Neuronal stem cell (in vitro differentiated cells): ENCODE measurements at regions not wholly inside any gene's neighbourhood (a gene's known extent, or its start where the extent isn't known, plus 50 kb on each side); places are given as distances from the start of the nearest gene placed in this dataset.

Experiments
- DNase-seq: peaks from one replicate; pipeline ENCODE4 v3.0.0-alpha.2; 2013; ENCODE audit warnings: low spot score
- H2AFZ ChIP-seq: one replicate; pipeline ENCODE4 v1.6.1; 2013; ENCODE audit warnings: mild to moderate bottlenecking, low read length, inconsistent platforms
- H2AK5ac ChIP-seq: 2 replicates; pipeline ENCODE4 v1.6.1; 2013; ENCODE audit warnings: low read depth, mild to moderate bottlenecking, inconsistent platforms, low read length, moderate library complexity, mixed read lengths
- H2BK120ac ChIP-seq: 2 replicates; pipeline ENCODE4 v1.6.1; 2013; ENCODE audit warnings: low read depth, mild to moderate bottlenecking, inconsistent platforms, low read length, moderate library complexity, mixed read lengths
- H2BK12ac ChIP-seq: one replicate; pipeline ENCODE4 v1.6.1; 2013; ENCODE audit warnings: low read length, inconsistent platforms
- H2BK15ac ChIP-seq: 2 replicates; pipeline ENCODE4 v1.6.1; 2013; ENCODE audit warnings: mild to moderate bottlenecking, low read length, inconsistent platforms, mixed read lengths
- H2BK5ac ChIP-seq: one replicate; pipeline ENCODE4 v1.6.1; 2013; ENCODE audit warnings: inconsistent platforms, mild to moderate bottlenecking, low read length, moderate library complexity
- H3K14ac ChIP-seq: one replicate; pipeline ENCODE4 v1.6.1; 2013; ENCODE audit warnings: low read length, inconsistent platforms
- H3K18ac ChIP-seq: 2 replicates; pipeline ENCODE4 v1.6.1; 2013; ENCODE audit warnings: low read length, inconsistent platforms
- H3K23ac ChIP-seq: 2 replicates; pipeline ENCODE4 v1.6.1; 2013; ENCODE audit warnings: low read depth, mild to moderate bottlenecking, mixed read lengths, low read length, inconsistent platforms; ENCODE audit not compliant: poor library complexity
- H3K27ac ChIP-seq: replicated peaks from 3 replicates; pipeline ENCODE4 v1.5.1; 2013; ENCODE audit warnings: low read length, inconsistent platforms
- H3K27me3 ChIP-seq, 3 experiments: 2 replicates each; pipeline ENCODE4 v1.6.1; 2013; ENCODE audit warnings: low read length in 3 of 3, mild to moderate bottlenecking in 2 of 3, inconsistent platforms in 1 of 3, low read depth in 1 of 3, mixed read lengths in 1 of 3, moderate library complexity in 1 of 3; ENCODE audit not compliant: control insufficient read depth in 3 of 3, insufficient read depth in 3 of 3
- H3K36me3 ChIP-seq, 2 donors: replicated peaks in 1 of 2; 2 replicates each; pipeline ENCODE4 v1.6.1; 2013; ENCODE audit warnings: low read length in 2 of 2; ENCODE audit not compliant: control insufficient read depth in 2 of 2, insufficient read depth in 2 of 2
- H3K4ac ChIP-seq: 2 replicates; pipeline ENCODE4 v1.6.1; 2013; ENCODE audit warnings: inconsistent platforms, mild to moderate bottlenecking, low read length, moderate library complexity
- H3K4me1 ChIP-seq, 2 donors: 1 replicate in 1 of 2; 2 replicates in 1 of 2; pipeline ENCODE4 v1.6.1; 2013; ENCODE audit warnings: low read length in 2 of 2, low read depth in 1 of 2; ENCODE audit not compliant: control insufficient read depth in 2 of 2, insufficient read depth in 1 of 2
- H3K4me2 ChIP-seq: one replicate; pipeline ENCODE4 v1.6.1; 2013; ENCODE audit warnings: mild to moderate bottlenecking, low read length, inconsistent platforms; ENCODE audit not compliant: insufficient read depth, poor library complexity, severe bottlenecking
- H3K4me3 ChIP-seq, 2 donors: 2 replicates each; pipeline ENCODE4 v1.5.1; 2013; ENCODE audit warnings: low read length in 2 of 2, mild to moderate bottlenecking in 2 of 2, inconsistent platforms in 1 of 2, moderate library complexity in 1 of 2
- H3K79me1 ChIP-seq: one replicate; pipeline ENCODE4 v1.6.1; 2013; ENCODE audit warnings: low read depth, mild to moderate bottlenecking, inconsistent platforms, low read length, moderate library complexity
- H3K9ac ChIP-seq: one replicate; pipeline ENCODE4 v1.6.1; 2013; ENCODE audit warnings: mild to moderate bottlenecking, low read depth, low read length, inconsistent platforms; ENCODE audit not compliant: poor library complexity
- H3K9me3 ChIP-seq, 2 donors: replicated peaks in 1 of 2; 2 replicates each; pipeline versions ENCODE3 to v1.6.1; 2013; ENCODE audit warnings: low read length in 2 of 2, mild to moderate bottlenecking in 2 of 2, inconsistent platforms in 1 of 2, low read depth in 1 of 2, mixed read lengths in 1 of 2, moderate library complexity in 1 of 2; ENCODE audit not compliant: control insufficient read depth in 2 of 2, insufficient read depth in 1 of 2
- H4K8ac ChIP-seq: one replicate; pipeline ENCODE4 v1.6.1; 2013; ENCODE audit warnings: low read depth, mild to moderate bottlenecking, inconsistent platforms, low read length, moderate library complexity
- H4K91ac ChIP-seq: one replicate; pipeline ENCODE4 v1.6.1; 2013; ENCODE audit warnings: low read length, low read depth, mild to moderate bottlenecking, inconsistent platforms; ENCODE audit not compliant: poor library complexity
- WGBS, 2 donors: extraction: QIAGEN DNeasy Blood & Tissue Kit; methylation state at CpG; one replicate each; pipeline ENCODE4 v1.1.7; 2013; ENCODE audit warnings: missing lambda C conversion rate in 2 of 2, mixed read lengths in 1 of 2; ENCODE audit not compliant: insufficient read length in 2 of 2, insufficient replicate concordance in 1 of 2; ENCODE audit errors: extremely low coverage in 2 of 2; 5-methylcytosine and 5-hydroxymethylcytosine counted together

DNA sequence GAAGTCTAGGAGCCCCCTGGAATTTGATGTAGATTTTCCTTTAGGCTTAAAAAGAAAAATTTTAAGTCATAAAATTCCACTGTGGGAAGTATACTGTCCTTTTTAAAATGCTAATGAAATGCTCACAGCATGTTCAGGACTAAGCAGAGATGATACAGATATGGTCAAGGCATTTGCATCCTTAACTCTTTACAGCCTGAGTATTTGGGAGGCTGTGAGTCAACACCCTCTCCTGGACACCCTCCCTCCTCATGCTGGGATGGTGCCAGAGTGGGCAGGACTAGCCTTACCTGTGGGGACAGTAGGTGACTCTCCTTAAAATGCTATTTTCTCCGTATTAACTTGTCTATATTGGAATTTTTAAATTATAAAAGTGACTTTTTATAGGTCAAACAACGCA lies 197.4 kb upstream of the ELL2 start:
- Histone ChIP-seq H3K14ac (no peak overlapping the region), H3K4ac (no peak overlapping the region), H2BK120ac (no peak overlapping the region), H2BK5ac (no peak overlapping the region), H3K27me3 (no peaks in the 10 kb centered on the region), H3K27ac (no peak overlapping the region), H3K18ac (no peak overlapping the region), H3K79me1 (no peaks in the 10 kb centered on the region), H2AK5ac (no peak overlapping the region), H4K8ac (no peak overlapping the region), H3K4me3 (no peak overlapping the region), H4K91ac (no peak overlapping the region), H2BK15ac (no peak overlapping the region), H3K4me1 (no peaks in the 10 kb centered on the region), H2AFZ (no peak overlapping the region), H2BK12ac (no peak overlapping the region), H3K9me3 (no peaks in the 10 kb centered on the region), H3K36me3 (no peaks in the 10 kb centered on the region), H3K9ac (no peak overlapping the region), H3K23ac (no peak overlapping the region), H3K4me2 (no peak overlapping the region)
- WGBS, 2 donors, result no CpG with 5 or more reads among the region's 2 CpGs
- DNase-seq, result no peak

DNA sequence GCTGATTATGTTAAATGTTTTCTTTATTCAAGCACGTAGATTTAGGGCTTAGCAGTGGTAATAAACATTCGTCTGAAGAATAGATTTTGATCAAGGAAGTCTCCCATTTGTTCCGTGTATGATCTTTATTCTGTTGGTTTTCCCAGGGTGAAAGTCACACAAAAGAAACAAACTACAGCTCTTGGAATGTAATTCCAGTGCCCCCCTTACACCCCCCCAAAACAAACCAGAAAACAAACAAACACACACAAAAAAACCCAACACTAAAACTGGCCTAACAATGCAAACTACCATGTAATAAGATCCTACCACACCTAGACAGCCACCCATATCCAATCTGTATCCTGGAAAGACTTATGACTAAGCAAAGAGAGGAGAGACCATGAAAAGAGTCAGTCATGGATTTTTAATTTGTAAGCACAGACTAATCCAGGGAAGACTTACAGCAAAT lies 196.2 kb upstream of the ELL2 start:
- DNase-seq, result no peak
- no peak overlapping the region for H3K27ac ChIP-seq

DNA sequence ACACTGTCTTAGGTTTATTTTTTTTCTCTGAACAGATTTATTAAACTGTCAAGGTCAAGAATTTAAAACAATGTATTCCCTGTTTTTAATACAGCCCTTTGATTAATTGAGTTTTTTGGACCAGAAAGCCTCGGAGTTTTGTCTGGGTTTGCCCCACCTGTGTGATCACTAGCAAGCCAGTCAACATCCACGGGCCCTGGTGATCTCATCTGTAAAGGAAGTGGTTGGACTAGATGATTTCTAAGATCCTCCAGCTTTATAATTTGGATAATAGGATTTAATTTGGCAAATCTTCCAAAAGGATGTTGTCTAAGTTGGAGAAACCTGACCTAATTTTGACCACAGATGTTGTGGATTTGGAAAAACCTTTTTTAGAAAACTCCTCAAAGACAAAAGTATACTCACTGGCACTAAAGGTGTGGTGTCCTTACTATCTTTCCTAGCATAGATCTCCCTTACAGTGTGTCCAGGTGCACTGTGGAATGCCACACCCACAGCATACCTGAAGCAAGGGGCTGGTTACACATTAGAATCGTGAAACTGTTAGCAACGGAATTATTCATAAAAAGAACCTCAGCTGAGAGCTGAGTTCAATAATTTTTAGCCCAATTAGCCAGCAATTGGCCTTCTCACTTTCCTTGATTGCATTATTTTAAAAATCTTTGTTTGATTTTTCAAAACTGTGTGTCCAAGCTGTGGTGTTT lies 195.6 kb upstream of the ELL2 start:
- Histone ChIP-seq H3K4me3 (no peak overlapping the region), H2AFZ (no peak overlapping the region), H3K4me2 (no peak overlapping the region), H3K36me3 (no peaks in the 10 kb centered on the region), H2BK12ac (no peak overlapping the region), H3K9me3 (no peaks in the 10 kb centered on the region), H2BK5ac (no peak overlapping the region), H3K18ac (no peak overlapping the region), H3K27me3 (no peaks in the 10 kb centered on the region), H3K4me1 (no peaks in the 10 kb centered on the region), H3K79me1 (no peaks in the 10 kb centered on the region), H3K9ac (no peak overlapping the region), H4K8ac (no peak overlapping the region), H3K4ac (no peak overlapping the region), H3K23ac (no peak overlapping the region), H3K14ac (no peak overlapping the region), H4K91ac (no peak overlapping the region), H2AK5ac (no peak overlapping the region), H3K27ac (no peak overlapping the region), H2BK120ac (no peak overlapping the region), H2BK15ac (no peak overlapping the region)
- WGBS, 2 donors, result no CpG with 5 or more reads among the region's 4 CpGs
- DNase-seq, result no peak

More for the DNA sequence above, 196.2 kb upstream of the ELL2 start:
- no peaks in the 10 kb centered on the region for H3K36me3 ChIP-seq
- no peak overlapping the region for H3K14ac ChIP-seq
- no peak overlapping the region for H4K8ac ChIP-seq
- H2BK15ac ChIP-seq, result no peak overlapping the region
- H3K4me2 ChIP-seq, result no peak overlapping the region
- H3K4me3 ChIP-seq, result no peak overlapping the region
- no peak overlapping the region for H2BK5ac ChIP-seq
- H3K9me3 ChIP-seq, result no peaks in the 10 kb centered on the region
- H3K23ac ChIP-seq, result no peak overlapping the region
- no peaks in the 10 kb centered on the region for H3K27me3 ChIP-seq
- no peak overlapping the region for H2BK12ac ChIP-seq
- no peaks in the 10 kb centered on the region for H3K79me1 ChIP-seq
- no peak overlapping the region for H3K4ac ChIP-seq
- H3K9ac ChIP-seq, result no peak overlapping the region
- no peak overlapping the region for H2AFZ ChIP-seq
- no CpG with 5 or more reads among the region's 3 CpGs for WGBS, 2 donors
- H4K91ac ChIP-seq, result no peak overlapping the region
- H2AK5ac ChIP-seq, result no peak overlapping the region
- H2BK120ac ChIP-seq, result no peak overlapping the region
- no peak overlapping the region for H3K18ac ChIP-seq
- H3K4me1 ChIP-seq, result no peaks in the 10 kb centered on the region

DNA sequence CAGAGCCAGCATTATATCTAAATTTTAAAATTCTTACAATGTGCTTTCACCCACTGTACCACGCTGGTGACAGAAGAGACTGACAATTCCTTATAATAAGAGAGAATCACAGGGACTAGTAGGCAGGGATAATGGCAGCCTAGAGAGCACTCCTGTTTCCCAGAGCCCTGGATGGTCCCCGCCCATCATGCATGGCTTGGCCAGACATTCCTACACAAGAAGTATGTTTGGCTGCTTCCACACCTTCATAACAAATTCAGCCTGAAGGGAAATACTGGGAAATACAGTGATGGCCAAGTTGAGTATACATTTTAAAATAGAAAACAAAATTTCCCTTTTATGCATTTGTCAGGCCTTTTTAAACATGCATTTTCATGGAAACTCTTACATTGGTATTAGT lies 193.5 kb upstream of the ELL2 start:
- Histone ChIP-seq H3K27ac (no peak overlapping the region), H3K27me3 (no peaks in the 10 kb centered on the region), H3K4me2 (no peak overlapping the region), H3K4me3 (no peak overlapping the region), H3K23ac (no peak overlapping the region), H2BK5ac (no peak overlapping the region), H3K4ac (no peak overlapping the region), H3K18ac (no peak overlapping the region), H4K8ac (no peak overlapping the region), H3K4me1 (peaks cover 0 to 5% of the 10 kb centered on the region in 2 donors), H3K9me3 (no peaks in the 10 kb centered on the region), H3K9ac (no peak overlapping the region), H2BK12ac (no peak overlapping the region), H2AFZ (no peak overlapping the region), H2BK15ac (no peak overlapping the region), H3K14ac (no peak overlapping the region), H2BK120ac (no peak overlapping the region), H3K79me1 (no peaks in the 10 kb centered on the region), H2AK5ac (no peak overlapping the region), H3K36me3 (no peaks in the 10 kb centered on the region), H4K91ac (no peak overlapping the region)
- WGBS, 2 donors, result no CpG with 5 or more reads among the region's 2 CpGs
- DNase-seq, result no peak
